ENCODE measurements at regions not wholly inside any gene's neighbourhood (a gene's known extent, or its start where the extent isn't known, plus 50 kb on each side); places are given as distances from the start of the nearest gene placed in this dataset.

- Histone ChIP-seq H3K27me3 (ENCODE audit: control insufficient read depth, insufficient read depth, low read length) (no peaks in the 10 kb centered on the region), H3K4me3 (ENCODE audit: low read length) (no peak overlapping the region), H3K9me3 (ENCODE audit: control insufficient read depth, low read depth, low read length) (no peaks in the 10 kb centered on the region), H3K36me3 (ENCODE audit: control insufficient read depth, insufficient read depth, low read length) (no peaks in the 10 kb centered on the region), H3K27ac (ENCODE audit: low read length) (no peak overlapping the region), H3K4me1 (ENCODE audit: control insufficient read depth, insufficient read depth, low read length) (peaks cover 9% of the 10 kb centered on the region)
- no peak for DNase-seq
- 80% methylated on average over 1 of the region's 7 CpGs for WGBS (ENCODE audit: insufficient coverage, low lambda C conversion rate)
These were observed 225.9 kb upstream of the SESN3 start for GRCh38 chr11:95456714-95457491.

GRCh38 chr11:95455228-95455970 is 224.4 kb upstream of the SESN3 start:
- H3K27ac ChIP-seq (ENCODE audit: low read length), result no peak overlapping the region
- DNase-seq, result no peak
- peaks cover 9% of the 10 kb centered on the region for H3K4me1 ChIP-seq (ENCODE audit: control insufficient read depth, insufficient read depth, low read length)
- no CpG with 5 or more reads among the region's 6 CpGs for WGBS (ENCODE audit: insufficient coverage, low lambda C conversion rate)
- H3K27me3 ChIP-seq (ENCODE audit: control insufficient read depth, insufficient read depth, low read length), result no peaks in the 10 kb centered on the region
- no peaks in the 10 kb centered on the region for H3K9me3 ChIP-seq (ENCODE audit: control insufficient read depth, low read depth, low read length)
- no peak overlapping the region for H3K4me3 ChIP-seq (ENCODE audit: low read length)
- H3K36me3 ChIP-seq (ENCODE audit: control insufficient read depth, insufficient read depth, low read length), result no peaks in the 10 kb centered on the region

GRCh38 chr11:95453616-95454171 is 222.7 kb upstream of the SESN3 start:
- Histone ChIP-seq H3K27me3 (ENCODE audit: control insufficient read depth, insufficient read depth, low read length) (no peaks in the 10 kb centered on the region), H3K27ac (ENCODE audit: low read length) (no peak overlapping the region), H3K4me3 (ENCODE audit: low read length) (no peak overlapping the region), H3K4me1 (ENCODE audit: control insufficient read depth, insufficient read depth, low read length) (no peaks in the 10 kb centered on the region), H3K9me3 (ENCODE audit: control insufficient read depth, low read depth, low read length) (no peaks in the 10 kb centered on the region), H3K36me3 (ENCODE audit: control insufficient read depth, insufficient read depth, low read length) (no peaks in the 10 kb centered on the region)
- DNase-seq, result no peak
- no CpG with 5 or more reads among the region's 7 CpGs for WGBS (ENCODE audit: insufficient coverage, low lambda C conversion rate)

GRCh38 chr11:95451682-95452081 is 220.7 kb upstream of the SESN3 start:
- Histone ChIP-seq H3K27ac (ENCODE audit: low read length) (no peak overlapping the region), H3K36me3 (ENCODE audit: control insufficient read depth, insufficient read depth, low read length) (no peaks in the 10 kb centered on the region), H3K9me3 (ENCODE audit: control insufficient read depth, low read depth, low read length) (no peaks in the 10 kb centered on the region), H3K4me3 (ENCODE audit: low read length) (no peak overlapping the region), H3K4me1 (ENCODE audit: control insufficient read depth, insufficient read depth, low read length) (no peaks in the 10 kb centered on the region), H3K27me3 (ENCODE audit: control insufficient read depth, insufficient read depth, low read length) (no peaks in the 10 kb centered on the region)
- no CpG with 5 or more reads among the region's 1 CpG for WGBS (ENCODE audit: insufficient coverage, low lambda C conversion rate)
- no peak for DNase-seq

- no peaks in the 10 kb centered on the region for H3K9me3 ChIP-seq (ENCODE audit: control insufficient read depth, low read depth, low read length)
- H3K4me3 ChIP-seq (ENCODE audit: low read length), result no peak overlapping the region
- H3K36me3 ChIP-seq (ENCODE audit: control insufficient read depth, insufficient read depth, low read length), result no peaks in the 10 kb centered on the region
- H3K4me1 ChIP-seq (ENCODE audit: control insufficient read depth, insufficient read depth, low read length), result no peaks in the 10 kb centered on the region
- H3K27ac ChIP-seq (ENCODE audit: low read length), result no peak overlapping the region
- no peak for DNase-seq
- H3K27me3 ChIP-seq (ENCODE audit: control insufficient read depth, insufficient read depth, low read length), result no peaks in the 10 kb centered on the region
These were observed 220.3 kb upstream of the SESN3 start for GRCh38 chr11:95451261-95451660.

GRCh38 chr11:95450547-95451123 is 219.6 kb upstream of the SESN3 start:
- Histone ChIP-seq H3K4me1 (ENCODE audit: control insufficient read depth, insufficient read depth, low read length) (no peaks in the 10 kb centered on the region), H3K4me3 (ENCODE audit: low read length) (no peak overlapping the region), H3K27ac (ENCODE audit: low read length) (no peak overlapping the region), H3K27me3 (ENCODE audit: control insufficient read depth, insufficient read depth, low read length) (no peaks in the 10 kb centered on the region), H3K36me3 (ENCODE audit: control insufficient read depth, insufficient read depth, low read length) (no peaks in the 10 kb centered on the region), H3K9me3 (ENCODE audit: control insufficient read depth, low read depth, low read length) (no peaks in the 10 kb centered on the region)
- no peak for DNase-seq
- WGBS (ENCODE audit: insufficient coverage, low lambda C conversion rate), result 71% methylated on average over 1 of the region's 4 CpGs

GRCh38 chr11:95445746-95446333 is 214.8 kb upstream of the SESN3 start:
- WGBS (ENCODE audit: insufficient coverage, low lambda C conversion rate), result no CpG with 5 or more reads among the region's 13 CpGs
- Histone ChIP-seq H3K4me1 (ENCODE audit: control insufficient read depth, insufficient read depth, low read length) (no peaks in the 10 kb centered on the region), H3K27ac (ENCODE audit: low read length) (no peak overlapping the region), H3K4me3 (ENCODE audit: low read length) (no peak overlapping the region), H3K27me3 (ENCODE audit: control insufficient read depth, insufficient read depth, low read length) (no peaks in the 10 kb centered on the region), H3K36me3 (ENCODE audit: control insufficient read depth, insufficient read depth, low read length) (no peaks in the 10 kb centered on the region), H3K9me3 (ENCODE audit: control insufficient read depth, low read depth, low read length) (no peaks in the 10 kb centered on the region)
- DNase-seq, result no peak

GRCh38 chr11:95444309-95445241 is 213.6 kb upstream of the SESN3 start:
- H3K27ac ChIP-seq (ENCODE audit: low read length), result no peak overlapping the region
- H3K27me3 ChIP-seq (ENCODE audit: control insufficient read depth, insufficient read depth, low read length), result no peaks in the 10 kb centered on the region
- no peaks in the 10 kb centered on the region for H3K4me1 ChIP-seq (ENCODE audit: control insufficient read depth, insufficient read depth, low read length)
- no peak for DNase-seq
- no CpG with 5 or more reads among the region's 5 CpGs for WGBS (ENCODE audit: insufficient coverage, low lambda C conversion rate)
- no peaks in the 10 kb centered on the region for H3K36me3 ChIP-seq (ENCODE audit: control insufficient read depth, insufficient read depth, low read length)
- no peaks in the 10 kb centered on the region for H3K9me3 ChIP-seq (ENCODE audit: control insufficient read depth, low read depth, low read length)
- no peak overlapping the region for H3K4me3 ChIP-seq (ENCODE audit: low read length)

- Histone ChIP-seq H3K4me3 (ENCODE audit: low read length) (no peak overlapping the region), H3K36me3 (ENCODE audit: control insufficient read depth, insufficient read depth, low read length) (no peaks in the 10 kb centered on the region), H3K9me3 (ENCODE audit: control insufficient read depth, low read depth, low read length) (no peaks in the 10 kb centered on the region), H3K4me1 (ENCODE audit: control insufficient read depth, insufficient read depth, low read length) (no peaks in the 10 kb centered on the region), H3K27me3 (ENCODE audit: control insufficient read depth, insufficient read depth, low read length) (no peaks in the 10 kb centered on the region), H3K27ac (ENCODE audit: low read length) (no peak overlapping the region)
- no CpG with 5 or more reads among the region's 5 CpGs for WGBS (ENCODE audit: insufficient coverage, low lambda C conversion rate)
- DNase-seq, result peak; percentile 74 to 86
These were observed 212.4 kb upstream of the SESN3 start for GRCh38 chr11:95443386-95443785.

All from large intestine (tissue), 3 donors.